ENCODE measurements at regions not wholly inside any gene's neighbourhood (a gene's known extent, or its start where the extent isn't known, plus 50 kb on each side); places are given as distances from the start of the nearest gene placed in this dataset.

DNA sequence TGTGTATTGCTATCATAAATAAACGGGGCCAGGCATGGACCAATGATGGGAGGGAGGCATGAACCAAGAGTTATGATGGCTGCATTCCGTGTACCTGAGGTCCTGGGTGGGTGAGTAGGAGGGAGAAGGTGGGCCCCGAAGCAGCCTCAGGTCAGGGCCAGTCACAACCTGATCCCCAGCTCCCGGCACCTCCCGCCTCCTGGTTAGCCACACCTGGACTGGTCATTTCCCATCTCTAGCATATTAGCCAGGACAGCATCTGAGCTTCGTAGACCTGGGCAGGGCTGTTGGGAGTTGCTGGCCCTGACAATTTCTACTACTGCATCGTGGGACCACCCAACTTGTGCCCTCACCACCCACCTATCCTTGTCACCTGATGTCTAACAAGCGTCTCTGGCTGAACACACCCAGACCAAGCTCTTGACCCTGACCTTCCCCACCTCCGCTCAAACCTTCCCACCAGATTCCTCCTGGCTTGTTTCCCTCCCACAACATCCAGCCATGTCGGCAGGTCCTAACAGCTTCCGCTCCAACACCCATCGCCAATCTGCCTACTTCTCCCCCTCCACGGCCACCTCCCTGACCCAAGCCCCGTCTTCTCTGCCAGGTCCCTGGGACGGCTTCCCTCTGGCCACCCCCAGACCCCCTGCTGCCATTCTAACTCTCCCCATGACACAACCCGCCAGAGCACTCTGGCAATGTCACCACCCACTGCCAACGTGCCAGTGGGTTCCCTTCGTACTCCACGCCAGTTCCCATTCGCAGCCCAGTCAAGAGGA, 133.8 kb upstream of the IQSEC1 start:
- no peak overlapping the region for H3K23ac ChIP-seq (ENCODE audit: low read length in 2 of 2)
- H2BK5ac ChIP-seq (ENCODE audit: low read depth, low read length, poor library complexity, severe bottlenecking), result no peak overlapping the region
- peaks cover 1% of the 10 kb centered on the region for H3K4me1 ChIP-seq (ENCODE audit: control insufficient read depth, insufficient read depth, low read depth, low read length)
- H3K79me1 ChIP-seq (replicated peaks; ENCODE audit: low read length, poor library complexity, severe bottlenecking), result no peaks in the 10 kb centered on the region
- H3K9me3 ChIP-seq (ENCODE audit: control insufficient read depth, low read length), result no peaks in the 10 kb centered on the region
- H3K27ac ChIP-seq (ENCODE audit: low read length, poor library complexity, severe bottlenecking), result no peak overlapping the region
- no peak overlapping the region for H3K18ac ChIP-seq (ENCODE audit: low read depth in 1 of 2, low read length in 2 of 2)
- H2AFZ ChIP-seq (ENCODE audit: low read depth, low read length), result no peak overlapping the region
- H4K91ac ChIP-seq (ENCODE audit: low read length), result no peak overlapping the region
- H3K4ac ChIP-seq (ENCODE audit: low read depth in 1 of 2, low read length in 2 of 2), result no peak overlapping the region
- H3K4me2 ChIP-seq (ENCODE audit: low read length, poor library complexity, severe bottlenecking), result no peak overlapping the region
- 83% methylated on average over 20 of the region's 20 CpGs for WGBS
- H2BK120ac ChIP-seq (ENCODE audit: low read depth, low read length), result no peak overlapping the region
- H3K27me3 ChIP-seq (ENCODE audit: control insufficient read depth in 1 of 2, insufficient read depth in 1 of 2, low read length in 2 of 2), result peaks cover 77 to 82% of the 10 kb centered on the region in 2 experiments
- no peak overlapping the region for H3K9ac ChIP-seq (ENCODE audit: low read length)
- DNase-seq, result no peak
- peak overlapping the region; percentile 36 for H2BK15ac ChIP-seq (ENCODE audit: low read depth, poor library complexity, severe bottlenecking)
- H4K8ac ChIP-seq (ENCODE audit: low read length), result no peak overlapping the region
- no peak overlapping the region for H3K4me3 ChIP-seq (ENCODE audit: insufficient read depth in 1 of 2, low read depth in 1 of 2, low read length in 2 of 2)
- H3K14ac ChIP-seq (ENCODE audit: low read length in 2 of 2), result no peak overlapping the region
- H3K36me3 ChIP-seq (ENCODE audit: control insufficient read depth in 1 of 2, insufficient read depth in 2 of 2, low read depth in 1 of 2, low read length in 2 of 2), result no peaks in the 10 kb centered on the region
- H2BK12ac ChIP-seq (ENCODE audit: low read length in 2 of 2), result no peak overlapping the region
- no peak overlapping the region for H2AK5ac ChIP-seq (ENCODE audit: low read length, severe bottlenecking)

DNA sequence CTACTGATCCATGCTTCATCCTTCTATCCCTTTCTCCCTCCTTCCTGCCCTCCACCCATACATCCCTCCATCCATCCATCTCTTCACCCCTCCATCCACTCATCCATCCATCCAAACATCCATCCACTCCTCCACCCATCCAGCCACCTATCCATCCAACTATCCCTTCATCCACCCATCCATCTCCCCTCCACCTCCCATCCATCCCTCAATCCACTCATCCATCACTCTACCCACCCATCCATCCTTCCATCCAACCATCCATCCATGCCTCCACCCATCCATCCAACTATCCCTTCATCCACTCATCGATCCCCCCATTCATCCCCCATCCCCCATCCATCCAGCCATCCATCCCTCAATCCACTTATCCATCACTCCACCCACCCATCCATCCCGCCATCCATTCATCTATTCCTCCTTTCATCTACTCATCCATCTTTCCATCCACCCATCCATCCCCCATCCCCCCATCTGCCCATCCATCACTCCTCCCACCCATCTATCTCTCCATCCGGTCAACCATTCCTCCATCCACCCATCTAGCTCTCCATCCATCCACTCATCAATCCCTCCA, 132.4 kb upstream of the IQSEC1 start:
- no peak overlapping the region for H3K14ac ChIP-seq (ENCODE audit: low read length in 2 of 2)
- H2AK5ac ChIP-seq (ENCODE audit: low read length, severe bottlenecking), result no peak overlapping the region
- H4K91ac ChIP-seq (ENCODE audit: low read length), result no peak overlapping the region
- no peak overlapping the region for H4K8ac ChIP-seq (ENCODE audit: low read length)
- H3K79me1 ChIP-seq (replicated peaks; ENCODE audit: low read length, poor library complexity, severe bottlenecking), result no peaks in the 10 kb centered on the region
- H2BK120ac ChIP-seq (ENCODE audit: low read depth, low read length), result no peak overlapping the region
- no peak overlapping the region for H3K4me3 ChIP-seq (ENCODE audit: insufficient read depth in 1 of 2, low read depth in 1 of 2, low read length in 2 of 2)
- H3K27ac ChIP-seq (ENCODE audit: low read length, poor library complexity, severe bottlenecking), result no peak overlapping the region
- no peak overlapping the region for H3K4me2 ChIP-seq (ENCODE audit: low read length, poor library complexity, severe bottlenecking)
- no peak overlapping the region for H2BK5ac ChIP-seq (ENCODE audit: low read depth, low read length, poor library complexity, severe bottlenecking)
- no peak overlapping the region for H3K23ac ChIP-seq (ENCODE audit: low read length in 2 of 2)
- no peak overlapping the region for H3K18ac ChIP-seq (ENCODE audit: low read depth in 1 of 2, low read length in 2 of 2)
- H2AFZ ChIP-seq (ENCODE audit: low read depth, low read length), result no peak overlapping the region
- peaks cover 80 to 81% of the 10 kb centered on the region in 2 experiments for H3K27me3 ChIP-seq (ENCODE audit: control insufficient read depth in 1 of 2, insufficient read depth in 1 of 2, low read length in 2 of 2)
- H2BK12ac ChIP-seq (ENCODE audit: low read length in 2 of 2), result no peak overlapping the region
- no peak overlapping the region for H3K4ac ChIP-seq (ENCODE audit: low read depth in 1 of 2, low read length in 2 of 2)
- H3K9ac ChIP-seq (ENCODE audit: low read length), result no peak overlapping the region
- no peak for DNase-seq
- H3K4me1 ChIP-seq (ENCODE audit: control insufficient read depth, insufficient read depth, low read depth, low read length), result peaks cover 3% of the 10 kb centered on the region
- no peaks in the 10 kb centered on the region for H3K36me3 ChIP-seq (ENCODE audit: control insufficient read depth in 1 of 2, insufficient read depth in 2 of 2, low read depth in 1 of 2, low read length in 2 of 2)
- no peaks in the 10 kb centered on the region for H3K9me3 ChIP-seq (ENCODE audit: control insufficient read depth, low read length)
- no peak overlapping the region for H2BK15ac ChIP-seq (ENCODE audit: low read depth, poor library complexity, severe bottlenecking)
- 74% methylated on average over 3 of the region's 3 CpGs for WGBS

DNA sequence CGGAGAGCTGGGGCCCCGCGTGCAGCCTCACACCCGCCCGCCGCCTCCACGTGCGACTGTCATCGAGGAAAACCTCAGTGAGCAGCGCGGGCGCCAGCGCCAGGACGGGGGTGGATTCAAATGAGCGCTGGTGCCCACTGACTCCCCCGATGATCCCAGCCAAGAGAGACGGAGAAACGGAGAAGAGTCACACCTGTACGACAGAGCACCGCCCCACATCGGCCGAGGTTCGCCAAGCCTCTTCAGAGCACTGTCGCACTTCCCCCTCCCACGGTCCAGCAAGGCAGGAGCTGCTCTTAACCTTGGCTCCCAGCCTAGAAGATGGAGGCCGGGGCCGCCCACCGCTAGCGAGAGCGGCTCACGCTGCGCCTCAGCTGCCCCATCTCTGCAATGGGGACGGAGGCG, 130.9 kb upstream of the IQSEC1 start:
- no peak overlapping the region for H2BK12ac ChIP-seq (ENCODE audit: low read length in 2 of 2)
- H3K4me3 ChIP-seq (ENCODE audit: insufficient read depth in 1 of 2, low read depth in 1 of 2, low read length in 2 of 2), result no peak overlapping the region
- no peak for DNase-seq
- no peak overlapping the region for H3K9ac ChIP-seq (ENCODE audit: low read length)
- no peaks in the 10 kb centered on the region for H3K9me3 ChIP-seq (ENCODE audit: control insufficient read depth, low read length)
- H3K79me1 ChIP-seq (replicated peaks; ENCODE audit: low read length, poor library complexity, severe bottlenecking), result no peaks in the 10 kb centered on the region
- H3K14ac ChIP-seq (ENCODE audit: low read length in 2 of 2), result no peak overlapping the region
- no peak overlapping the region for H2BK120ac ChIP-seq (ENCODE audit: low read depth, low read length)
- no peak overlapping the region for H3K4me2 ChIP-seq (ENCODE audit: low read length, poor library complexity, severe bottlenecking)
- H4K91ac ChIP-seq (ENCODE audit: low read length), result no peak overlapping the region
- WGBS, result 74% methylated on average over 34 of the region's 34 CpGs
- peaks cover 7% of the 10 kb centered on the region for H3K4me1 ChIP-seq (ENCODE audit: control insufficient read depth, insufficient read depth, low read depth, low read length)
- no peaks in the 10 kb centered on the region for H3K36me3 ChIP-seq (ENCODE audit: control insufficient read depth in 1 of 2, insufficient read depth in 2 of 2, low read depth in 1 of 2, low read length in 2 of 2)
- H3K27me3 ChIP-seq (ENCODE audit: control insufficient read depth in 1 of 2, insufficient read depth in 1 of 2, low read length in 2 of 2), result peaks cover 75 to 80% of the 10 kb centered on the region in 2 experiments
- H3K27ac ChIP-seq (ENCODE audit: low read length, poor library complexity, severe bottlenecking), result no peak overlapping the region
- no peak overlapping the region for H2BK5ac ChIP-seq (ENCODE audit: low read depth, low read length, poor library complexity, severe bottlenecking)
- no peak overlapping the region for H2BK15ac ChIP-seq (ENCODE audit: low read depth, poor library complexity, severe bottlenecking)
- H3K18ac ChIP-seq (ENCODE audit: low read depth in 1 of 2, low read length in 2 of 2), result no peak overlapping the region
- no peak overlapping the region for H3K4ac ChIP-seq (ENCODE audit: low read depth in 1 of 2, low read length in 2 of 2)
- no peak overlapping the region for H2AFZ ChIP-seq (ENCODE audit: low read depth, low read length)
- H4K8ac ChIP-seq (ENCODE audit: low read length), result no peak overlapping the region
- no peak overlapping the region for H3K23ac ChIP-seq (ENCODE audit: low read length in 2 of 2)
- no peak overlapping the region for H2AK5ac ChIP-seq (ENCODE audit: low read length, severe bottlenecking)

DNA sequence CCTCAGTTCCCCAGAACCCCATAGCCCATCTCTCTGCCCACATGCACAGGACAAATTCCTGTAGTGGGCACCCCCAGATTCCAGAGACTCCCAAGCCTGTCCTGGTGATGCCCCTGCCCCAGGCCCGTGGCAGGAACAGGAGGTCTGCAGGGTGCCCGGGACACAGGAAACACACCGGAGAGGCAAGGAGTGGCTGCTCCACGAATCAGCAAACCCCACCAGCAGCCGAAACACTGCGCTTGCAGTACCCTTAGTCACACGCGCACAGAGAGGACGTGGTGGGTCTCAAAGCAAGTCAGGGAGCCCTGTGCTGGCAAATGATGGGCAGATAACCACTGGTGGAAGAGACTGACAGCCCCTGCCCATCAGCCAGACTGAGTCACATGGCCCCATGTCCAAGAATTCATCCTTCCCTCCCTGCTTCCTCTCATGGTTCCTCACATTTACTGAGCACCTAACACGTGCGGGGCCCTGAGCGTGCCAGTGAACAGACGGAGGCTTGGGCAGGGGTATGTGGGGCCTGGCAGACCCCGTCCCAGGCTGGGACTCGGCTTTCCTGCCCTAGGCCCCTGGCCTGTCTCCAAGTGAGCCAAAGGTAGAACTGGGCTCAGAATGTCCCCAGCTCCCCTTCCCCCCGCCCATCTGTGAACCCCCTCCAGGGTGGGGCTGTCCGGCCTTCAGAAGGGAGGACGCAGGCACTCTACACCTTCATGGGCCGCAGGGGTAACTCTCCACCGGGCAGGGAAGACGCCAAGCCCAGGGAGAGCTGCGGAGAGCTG, 130.4 kb upstream of the IQSEC1 start:
- Histone ChIP-seq H3K79me1 (replicated peaks; ENCODE audit: low read length, poor library complexity, severe bottlenecking) (no peaks in the 10 kb centered on the region), H3K9me3 (ENCODE audit: control insufficient read depth, low read length) (no peaks in the 10 kb centered on the region), H3K4me1 (ENCODE audit: control insufficient read depth, insufficient read depth, low read depth, low read length) (peaks cover 7% of the 10 kb centered on the region), H2AFZ (ENCODE audit: low read depth, low read length) (no peak overlapping the region), H3K9ac (ENCODE audit: low read length) (no peak overlapping the region), H2AK5ac (ENCODE audit: low read length, severe bottlenecking) (no peak overlapping the region), H2BK120ac (ENCODE audit: low read depth, low read length) (no peak overlapping the region), H3K27ac (ENCODE audit: low read length, poor library complexity, severe bottlenecking) (no peak overlapping the region), H2BK12ac (ENCODE audit: low read length in 2 of 2) (no peak overlapping the region), H2BK15ac (ENCODE audit: low read depth, poor library complexity, severe bottlenecking) (peak overlapping the region; percentile 6), H3K14ac (ENCODE audit: low read length in 2 of 2) (no peak overlapping the region), H3K27me3 (ENCODE audit: control insufficient read depth in 1 of 2, insufficient read depth in 1 of 2, low read length in 2 of 2) (peaks cover 72 to 79% of the 10 kb centered on the region in 2 experiments), H4K8ac (ENCODE audit: low read length) (no peak overlapping the region), H2BK5ac (ENCODE audit: low read depth, low read length, poor library complexity, severe bottlenecking) (no peak overlapping the region), H3K18ac (ENCODE audit: low read depth in 1 of 2, low read length in 2 of 2) (no peak overlapping the region), H3K23ac (ENCODE audit: low read length in 2 of 2) (no peak overlapping the region), H4K91ac (ENCODE audit: low read length) (no peak overlapping the region), H3K4ac (ENCODE audit: low read depth in 1 of 2, low read length in 2 of 2) (no peak overlapping the region), H3K4me2 (ENCODE audit: low read length, poor library complexity, severe bottlenecking) (no peak overlapping the region), H3K4me3 (ENCODE audit: insufficient read depth in 1 of 2, low read depth in 1 of 2, low read length in 2 of 2) (no peak overlapping the region), H3K36me3 (ENCODE audit: control insufficient read depth in 1 of 2, insufficient read depth in 2 of 2, low read depth in 1 of 2, low read length in 2 of 2) (no peaks in the 10 kb centered on the region)
- 87% methylated on average over 22 of the region's 22 CpGs for WGBS
- DNase-seq, result no peak

Measured in mesenchymal stem cell (in vitro differentiated cells and primary cell).